ENCODE measurements at regions not wholly inside any gene's neighbourhood (a gene's known extent, or its start where the extent isn't known, plus 50 kb on each side); places are given as distances from the start of the nearest gene placed in this dataset.

DNA sequence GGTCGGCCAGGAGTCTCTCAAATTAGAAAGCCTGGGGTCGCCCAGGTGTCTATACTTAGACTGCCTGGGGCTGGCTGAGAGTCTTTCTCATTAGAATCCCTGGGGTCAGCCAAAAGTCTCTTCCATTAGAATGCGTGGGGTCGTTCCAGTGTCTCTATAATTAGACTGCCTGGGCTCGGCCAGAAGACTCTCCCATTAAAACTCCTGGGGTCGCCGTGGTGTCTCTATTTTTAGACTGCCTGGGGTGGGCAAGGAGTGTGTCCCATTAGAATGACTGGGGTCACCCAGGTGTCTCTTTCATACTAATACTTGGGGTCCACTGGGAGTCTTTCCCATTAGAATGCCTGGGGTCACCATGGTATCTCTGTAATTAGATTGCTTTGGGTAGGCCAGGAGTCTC, 2227.7 kb downstream of the TP53TG3F start:
- TF ChIP-seq, protein P1, sequence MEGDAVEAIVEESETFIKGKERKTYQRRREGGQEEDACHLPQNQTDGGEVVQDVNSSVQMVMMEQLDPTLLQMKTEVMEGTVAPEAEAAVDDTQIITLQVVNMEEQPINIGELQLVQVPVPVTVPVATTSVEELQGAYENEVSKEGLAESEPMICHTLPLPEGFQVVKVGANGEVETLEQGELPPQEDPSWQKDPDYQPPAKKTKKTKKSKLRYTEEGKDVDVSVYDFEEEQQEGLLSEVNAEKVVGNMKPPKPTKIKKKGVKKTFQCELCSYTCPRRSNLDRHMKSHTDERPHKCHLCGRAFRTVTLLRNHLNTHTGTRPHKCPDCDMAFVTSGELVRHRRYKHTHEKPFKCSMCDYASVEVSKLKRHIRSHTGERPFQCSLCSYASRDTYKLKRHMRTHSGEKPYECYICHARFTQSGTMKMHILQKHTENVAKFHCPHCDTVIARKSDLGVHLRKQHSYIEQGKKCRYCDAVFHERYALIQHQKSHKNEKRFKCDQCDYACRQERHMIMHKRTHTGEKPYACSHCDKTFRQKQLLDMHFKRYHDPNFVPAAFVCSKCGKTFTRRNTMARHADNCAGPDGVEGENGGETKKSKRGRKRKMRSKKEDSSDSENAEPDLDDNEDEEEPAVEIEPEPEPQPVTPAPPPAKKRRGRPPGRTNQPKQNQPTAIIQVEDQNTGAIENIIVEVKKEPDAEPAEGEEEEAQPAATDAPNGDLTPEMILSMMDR (IDR thresholded peaks at IDR 0.05), result no peak
- Histone ChIP-seq H3K27ac (no peak overlapping the region), H3K9me3 (no peaks in the 10 kb centered on the region), H3K27me3 (replicated peaks; ENCODE audit: insufficient read depth) (no peaks in the 10 kb centered on the region), H3K4me1 (ENCODE audit: control insufficient read depth in 1 of 2, low read depth in 2 of 2) (no peaks in the 10 kb centered on the region), H3K4me3 (no peak overlapping the region), H3K36me3 (no peaks in the 10 kb centered on the region)
- no peak for ATAC-seq (ENCODE audit: insufficient number of reproducible peaks, low FRiP score, low read depth)
- no peak for DNase-seq (ENCODE audit: low spot score)

DNA sequence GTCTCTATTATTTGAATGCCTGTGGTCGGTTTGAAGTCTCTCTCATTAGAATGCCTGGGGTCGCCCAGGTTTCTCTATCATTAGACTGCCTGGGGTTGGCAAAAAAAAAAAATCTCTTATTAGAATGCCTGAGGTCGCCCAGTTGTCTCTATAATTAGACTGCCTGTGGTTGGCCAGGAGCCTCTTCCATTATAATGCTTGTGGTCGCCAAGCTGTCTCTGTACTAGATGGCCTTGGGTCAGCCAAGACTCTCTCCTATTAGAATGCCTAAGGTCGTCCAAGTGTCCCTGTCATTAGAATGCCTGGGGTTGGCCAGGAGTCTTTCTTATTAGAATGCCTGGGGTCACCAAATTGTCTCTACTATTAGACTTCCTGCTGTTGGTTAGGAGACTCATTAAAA, 2228.4 kb downstream of the TP53TG3F start:
- DNase-seq (ENCODE audit: low spot score) (no peak), ATAC-seq (ENCODE audit: insufficient number of reproducible peaks, low FRiP score, low read depth) (no peak)
- Histone ChIP-seq H3K27me3 (replicated peaks; ENCODE audit: insufficient read depth) (no peaks in the 10 kb centered on the region), H3K36me3 (no peaks in the 10 kb centered on the region), H3K9me3 (no peaks in the 10 kb centered on the region), H3K27ac (no peak overlapping the region), H3K4me3 (no peak overlapping the region), H3K4me1 (ENCODE audit: control insufficient read depth in 1 of 2, low read depth in 2 of 2) (no peaks in the 10 kb centered on the region)
- TF ChIP-seq, protein P1 (IDR thresholded peaks at IDR 0.05), result no peak

DNA sequence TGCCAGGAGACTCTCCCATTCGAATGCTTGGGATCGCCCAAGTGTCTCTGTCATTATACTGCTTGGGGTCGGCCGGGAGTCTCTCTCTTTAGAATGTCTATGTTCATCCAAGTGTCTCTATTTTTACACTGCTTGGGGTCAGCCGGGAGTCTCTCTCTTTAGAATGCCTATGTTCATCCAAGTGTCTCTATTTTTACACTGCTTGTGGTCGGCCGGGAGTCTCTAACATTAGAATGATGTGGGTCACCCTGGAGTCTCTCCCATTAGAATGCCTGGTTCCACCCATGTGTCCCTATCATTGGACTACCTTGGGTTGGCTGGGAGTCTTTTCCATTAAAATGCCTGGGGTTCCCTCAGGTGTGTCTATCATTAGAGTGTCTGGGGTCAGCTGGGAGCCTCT, 2230.4 kb downstream of the TP53TG3F start:
- Histone ChIP-seq H3K27me3 (replicated peaks; ENCODE audit: insufficient read depth) (no peaks in the 10 kb centered on the region), H3K9me3 (peaks cover 2% of the 10 kb centered on the region), H3K4me1 (ENCODE audit: control insufficient read depth in 1 of 2, low read depth in 2 of 2) (no peaks in the 10 kb centered on the region), H3K36me3 (no peaks in the 10 kb centered on the region), H3K27ac (no peak overlapping the region), H3K4me3 (no peak overlapping the region)
- DNase-seq (ENCODE audit: low spot score) (no peak), ATAC-seq (ENCODE audit: insufficient number of reproducible peaks, low FRiP score, low read depth) (no peak)
- TF ChIP-seq, protein P1 (IDR thresholded peaks at IDR 0.05), result no peak

DNA sequence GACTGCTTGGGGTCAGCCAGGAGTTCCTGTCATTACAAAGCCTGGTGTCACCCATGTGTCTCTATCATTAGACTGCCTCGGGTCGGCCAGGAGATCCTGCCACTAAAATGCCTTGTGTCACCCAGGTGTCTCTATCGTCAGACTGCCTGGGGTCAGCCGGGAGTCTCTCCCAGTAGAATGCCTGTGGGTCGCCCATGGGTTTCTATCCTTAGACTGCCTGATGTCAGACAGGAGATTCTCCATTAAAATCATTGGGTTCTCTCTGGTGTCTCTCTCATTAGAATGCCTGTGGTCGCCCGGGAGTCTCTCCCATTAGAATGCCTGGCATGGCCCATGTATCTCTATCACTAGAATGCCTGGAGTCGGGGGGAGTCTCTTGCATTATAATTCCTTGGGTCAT, 2231.0 kb downstream of the TP53TG3F start:
- H3K4me1 ChIP-seq (ENCODE audit: control insufficient read depth in 1 of 2, low read depth in 2 of 2), result no peaks in the 10 kb centered on the region
- H3K9me3 ChIP-seq, result peaks cover 2% of the 10 kb centered on the region
- no peaks in the 10 kb centered on the region for H3K36me3 ChIP-seq
- DNase-seq (ENCODE audit: low spot score) (no peak), ATAC-seq (ENCODE audit: insufficient number of reproducible peaks, low FRiP score, low read depth) (no peak)
- H3K4me3 ChIP-seq, result no peak overlapping the region
- no peak overlapping the region for H3K27ac ChIP-seq
- no peaks in the 10 kb centered on the region for H3K27me3 ChIP-seq (replicated peaks; ENCODE audit: insufficient read depth)
- TF ChIP-seq, protein P1 (IDR thresholded peaks at IDR 0.05), result no peak

DNA sequence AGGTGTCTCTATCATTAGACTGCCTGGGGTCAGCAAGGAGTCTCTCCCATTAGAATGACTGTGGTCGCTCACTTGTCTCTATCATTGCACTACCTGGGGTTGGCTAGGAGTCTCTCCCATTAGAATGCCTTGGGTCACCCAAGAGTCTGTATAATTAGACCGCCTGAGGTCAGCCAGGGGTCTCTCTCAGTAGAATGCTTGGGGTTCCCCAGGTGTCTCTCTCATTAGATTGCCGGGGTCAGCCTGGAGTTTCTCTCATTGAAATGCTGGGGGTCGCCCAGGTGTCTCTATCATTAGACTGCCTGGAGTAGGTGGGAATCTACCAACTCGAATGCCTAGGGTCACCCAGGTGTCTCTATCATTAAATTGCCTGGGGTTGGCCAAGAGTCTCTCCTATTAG, 2231.6 kb downstream of the TP53TG3F start:
- TF ChIP-seq, protein P1 (IDR thresholded peaks at IDR 0.05), result no peak
- Histone ChIP-seq H3K27me3 (replicated peaks; ENCODE audit: insufficient read depth) (no peaks in the 10 kb centered on the region), H3K4me3 (no peak overlapping the region), H3K36me3 (no peaks in the 10 kb centered on the region), H3K27ac (no peak overlapping the region), H3K9me3 (peaks cover 2% of the 10 kb centered on the region), H3K4me1 (ENCODE audit: control insufficient read depth in 1 of 2, low read depth in 2 of 2) (no peaks in the 10 kb centered on the region)
- no peak for DNase-seq (ENCODE audit: low spot score)
- no peak for ATAC-seq (ENCODE audit: insufficient number of reproducible peaks, low FRiP score, low read depth)

Measured in thoracic aorta (tissue), 2 donors.